C4-2B (cell line): ENCODE measurements at regions not wholly inside any gene's neighbourhood (a gene's known extent, or its start where the extent isn't known, plus 50 kb on each side); places are given as distances from the start of the nearest gene placed in this dataset.

Experiments
- H3K27ac ChIP-seq: fragments of 450-650 bp; 2 replicates; pipeline ENCODE4 v1.5.1; 2017
- CTCF ChIP-seq: fragments of 450-650 bp; conservative IDR thresholded peaks from 2 replicates; pipeline ENCODE4 v1.5.1; 2017; ENCODE audit warnings: mild to moderate bottlenecking
- ZFX ChIP-seq: fragments of 450-650 bp; IDR thresholded peaks from 2 replicates; pipeline ENCODE4 v1.6.1; 2017

DNA sequence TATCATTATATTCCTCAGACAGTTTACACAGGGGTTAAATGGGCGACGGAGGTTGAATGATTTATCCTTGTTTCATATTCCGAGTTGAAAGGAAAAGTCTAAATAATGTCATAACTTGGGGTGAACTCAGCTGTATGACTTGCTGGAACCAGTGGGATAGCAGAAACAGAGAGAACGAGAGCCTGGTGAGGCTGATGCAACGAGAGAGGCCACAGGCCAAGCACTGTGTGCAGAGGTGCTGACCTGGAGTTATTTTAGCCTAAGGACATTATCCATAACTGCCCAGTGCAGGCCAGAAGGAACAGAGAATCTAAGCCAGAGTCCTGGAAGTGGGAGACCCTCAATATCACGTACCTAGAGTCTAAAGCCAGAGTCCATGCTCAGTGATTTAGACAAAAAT, 394.9 kb downstream of the MAFB start:
- TF ChIP-seq CTCF (no peak), ZFX (no peak)

DNA sequence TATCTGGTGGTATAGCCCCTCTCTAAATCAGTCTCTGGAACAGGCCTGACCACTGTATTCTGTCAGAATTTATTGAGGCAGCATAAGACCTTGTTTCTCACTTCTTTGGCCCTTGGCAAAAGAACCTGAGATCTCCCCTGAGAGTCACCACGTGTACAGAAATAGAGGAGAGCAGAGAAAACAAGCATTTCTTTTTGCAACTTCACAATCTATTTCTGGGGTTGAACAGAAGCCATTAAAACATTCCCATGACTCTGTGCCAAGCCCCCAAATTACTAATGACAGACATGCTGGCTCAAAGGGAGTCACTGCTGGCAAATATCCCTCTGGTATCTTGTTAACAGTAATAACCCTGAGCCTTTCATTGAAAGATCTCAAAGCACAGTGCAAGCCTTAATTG, 395.3 kb downstream of the MAFB start:
- no peak for TF ChIP-seq ZFX
- no peak for TF ChIP-seq CTCF
- no peak overlapping the region for H3K27ac ChIP-seq

More for the DNA sequence above, 394.9 kb downstream of the MAFB start:
- H3K27ac ChIP-seq = no peak overlapping the region

GRCh38 chr20:40291493-40292135, 397.4 kb downstream of the MAFB start:
- TF ChIP-seq CTCF (no peak), ZFX (no peak)
- H3K27ac ChIP-seq = no peak overlapping the region

GRCh38 chr20:40287683-40288082, 401.4 kb downstream of the MAFB start:
- peak overlapping the region; percentile 89 for H3K27ac ChIP-seq
- TF ChIP-seq CTCF = no peak

- TF ChIP-seq ZFX = peak; percentile 40; the same call in 1 of the 2 replicates
- TF ChIP-seq CTCF = no peak
- H3K27ac ChIP-seq = peak overlapping the region; percentile 89
Measured at GRCh38 chr20:40286975-40287531, 402.0 kb downstream of the MAFB start.

GRCh38 chr20:40284611-40285010, 404.4 kb downstream of the MAFB start:
- TF ChIP-seq CTCF (no peak), ZFX (no peak)
- H3K27ac ChIP-seq = no peak overlapping the region

GRCh38 chr20:40283689-40284088, 405.3 kb downstream of the MAFB start:
- no peak for TF ChIP-seq ZFX
- no peak for TF ChIP-seq CTCF
- H3K27ac ChIP-seq = no peak overlapping the region
